Liver (tissue), 8 donors: ENCODE measurements at regions not wholly inside any gene's neighbourhood (a gene's known extent, or its start where the extent isn't known, plus 50 kb on each side); places are given as distances from the start of the nearest gene placed in this dataset.

ENCODE experiments used
- DNase-seq: peaks from one replicate; pipeline ENCODE4 v3.0.0-alpha.2; 2017; ENCODE audit warnings: low spot score
- H3K27ac ChIP-seq, 2 donors: one replicate each; pipeline ENCODE4 v1.7.0; 2013; ENCODE audit warnings: inconsistent platforms in 2 of 2, low read length in 2 of 2, control low read depth in 1 of 2, low read depth in 1 of 2, mild to moderate bottlenecking in 1 of 2
- H3K27me3 ChIP-seq, 4 donors: one replicate each; pipeline versions ENCODE4 v1.6.1 to v1.7.0; 2013; ENCODE audit warnings: low read length in 3 of 4, inconsistent platforms in 1 of 4, mild to moderate bottlenecking in 1 of 4, moderate library complexity in 1 of 4; ENCODE audit not compliant: control insufficient read depth in 4 of 4, insufficient read depth in 4 of 4
- H3K36me3 ChIP-seq, 4 donors: one replicate each; pipeline versions ENCODE4 v1.6.1 to v1.7.0; 2013; ENCODE audit warnings: low read length in 3 of 4, mild to moderate bottlenecking in 3 of 4, low read depth in 1 of 4, moderate library complexity in 1 of 4; ENCODE audit not compliant: control insufficient read depth in 4 of 4, insufficient read depth in 3 of 4
- H3K4me1 ChIP-seq, 4 donors: one replicate each; pipeline versions ENCODE4 v1.6.1 to v1.7.0; 2013; ENCODE audit warnings: low read length in 3 of 4, mild to moderate bottlenecking in 3 of 4, moderate library complexity in 1 of 4; ENCODE audit not compliant: control insufficient read depth in 4 of 4, insufficient read depth in 4 of 4
- H3K4me3 ChIP-seq, 3 donors: one replicate each; pipeline versions ENCODE4 v1.6.1 to v1.7.0; 2013; ENCODE audit warnings: low read length in 3 of 3, control low read depth in 1 of 3, low read depth in 1 of 3, mild to moderate bottlenecking in 1 of 3
- H3K9ac ChIP-seq, 2 donors: one replicate each; pipeline ENCODE4 v1.7.0; 2013; ENCODE audit warnings: low read length in 2 of 2, mild to moderate bottlenecking in 2 of 2, moderate library complexity in 2 of 2, control low read depth in 1 of 2, low read depth in 1 of 2
- H3K9me3 ChIP-seq, 4 donors: one replicate each; pipeline versions ENCODE4 v1.6.1 to v1.7.0; 2013; ENCODE audit warnings: low read length in 3 of 4; ENCODE audit not compliant: control insufficient read depth in 4 of 4
- FOXA1 ChIP-seq: IDR thresholded peaks from 2 replicates; pipeline ENCODE4 v1.6.1; 2016; ENCODE audit warnings: antibody characterized with exemption
- FOXA2 ChIP-seq: IDR thresholded peaks from 2 replicates; pipeline ENCODE4 v1.6.1; 2016; ENCODE audit warnings: antibody characterized with exemption
- GABPA ChIP-seq, 2 donors: IDR thresholded peaks in 1 of 2; conservative IDR thresholded peaks in 1 of 2; 2 replicates each; pipeline ENCODE4 v1.6.1; 2016; ENCODE audit warnings: antibody characterized with exemption in 2 of 2, mild to moderate bottlenecking in 1 of 2, moderate library complexity in 1 of 2
- HNF4A ChIP-seq, 2 donors: conservative IDR thresholded peaks; 2 replicates each; pipeline ENCODE4 v1.6.1; 2016; ENCODE audit warnings: antibody characterized with exemption in 2 of 2, mild to moderate bottlenecking in 2 of 2
- HNF4G ChIP-seq: IDR thresholded peaks from 2 replicates; pipeline ENCODE4 v1.6.1; 2016; ENCODE audit warnings: antibody characterized with exemption
- JUND ChIP-seq, 2 donors: IDR thresholded peaks; 2 replicates each; pipeline ENCODE4 v1.6.1; 2016; ENCODE audit warnings: antibody characterized with exemption in 2 of 2
- MAX ChIP-seq: IDR thresholded peaks from 2 replicates; pipeline ENCODE4 v1.6.1; 2016; ENCODE audit warnings: antibody characterized with exemption
- NR2F2 ChIP-seq: IDR thresholded peaks from 2 replicates; pipeline ENCODE4 v1.6.1; 2016; ENCODE audit warnings: antibody characterized with exemption
- RAD21 ChIP-seq, 2 donors: IDR thresholded peaks; 2 replicates each; pipeline ENCODE4 v1.6.1; 2016; ENCODE audit warnings: antibody characterized with exemption in 2 of 2, mild to moderate bottlenecking in 2 of 2
- RXRA ChIP-seq, 2 donors: IDR thresholded peaks; 2 replicates each; pipeline ENCODE4 v1.6.1; 2017 to 2018; ENCODE audit warnings: antibody characterized with exemption in 2 of 2, mild to moderate bottlenecking in 1 of 2
- SP1 ChIP-seq: IDR thresholded peaks from 2 replicates; pipeline ENCODE4 v1.6.1; 2018; ENCODE audit warnings: antibody characterized with exemption, mild to moderate bottlenecking
- TAF1 ChIP-seq: conservative IDR thresholded peaks from 2 replicates; pipeline ENCODE4 v1.6.1; 2016; ENCODE audit warnings: antibody characterized with exemption, mild to moderate bottlenecking
- YY1 ChIP-seq: IDR thresholded peaks from 2 replicates; pipeline ENCODE4 v1.6.1; 2016; ENCODE audit warnings: antibody characterized with exemption, mild to moderate bottlenecking
- WGBS: extraction: QIAGEN DNeasy Blood & Tissue Kit; methylation state at CpG from one replicate; pipeline ENCODE4 v1.1.7; 2013; 5-methylcytosine and 5-hydroxymethylcytosine counted together
- TF ChIP-seq, protein P1 (sequence below): IDR thresholded peaks from 2 replicates; pipeline ENCODE4 v1.6.1; 2016; ENCODE audit warnings: antibody characterized with exemption
- TF ChIP-seq, protein P2 (sequence below): IDR thresholded peaks from 2 replicates; pipeline ENCODE4 v1.6.1; 2016; ENCODE audit warnings: antibody characterized with exemption, mild to moderate bottlenecking
- TF ChIP-seq, protein P3 (sequence below): fragments of 150-350 bp; IDR thresholded peaks from 2 replicates; pipeline ENCODE4 v1.5.1; 2017; ENCODE audit warnings: improper control_type of control experiment, low read depth, low read length; ENCODE audit not compliant: missing input control
- donor health status: healthy.
- donor health status: healthy.
- donor health status: healthy.
- donor health status: healthy.
- donor health status: healthy.

- H3K9ac ChIP-seq, result no peak overlapping the region
- DNase-seq, result no peak
- no peak overlapping the region for H3K4me3 ChIP-seq
- H3K9me3 ChIP-seq, result no peaks in the 10 kb centered on the region
- H3K4me1 ChIP-seq, result no peaks in the 10 kb centered on the region
- H3K27me3 ChIP-seq, result peaks cover 0 to 6% (median 0%) of the 10 kb centered on the region in 4 donors
- 84% methylated on average over 3 of the region's 3 CpGs for WGBS
- TF ChIP-seq FOXA1 (no peak), GABPA (IDR thresholded peaks at IDR 0.05 in 1 of 2, conservative IDR thresholded peaks at IDR 0.05 in 1 of 2) (no peak), RAD21 (IDR thresholded peaks at IDR 0.05) (no peak), FOXA2 (no peak), RXRA (IDR thresholded peaks at IDR 0.05) (no peak), SP1 (no peak), MAX (no peak), JUND (IDR thresholded peaks at IDR 0.05) (no peak), YY1 (no peak), NR2F2 (no peak), HNF4G (no peak), HNF4A (conservative IDR thresholded peaks at IDR 0.05) (no peak)
- TF ChIP-seq, protein P1, sequence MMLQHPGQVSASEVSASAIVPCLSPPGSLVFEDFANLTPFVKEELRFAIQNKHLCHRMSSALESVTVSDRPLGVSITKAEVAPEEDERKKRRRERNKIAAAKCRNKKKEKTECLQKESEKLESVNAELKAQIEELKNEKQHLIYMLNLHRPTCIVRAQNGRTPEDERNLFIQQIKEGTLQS, result no peak
- TF ChIP-seq, protein P2, sequence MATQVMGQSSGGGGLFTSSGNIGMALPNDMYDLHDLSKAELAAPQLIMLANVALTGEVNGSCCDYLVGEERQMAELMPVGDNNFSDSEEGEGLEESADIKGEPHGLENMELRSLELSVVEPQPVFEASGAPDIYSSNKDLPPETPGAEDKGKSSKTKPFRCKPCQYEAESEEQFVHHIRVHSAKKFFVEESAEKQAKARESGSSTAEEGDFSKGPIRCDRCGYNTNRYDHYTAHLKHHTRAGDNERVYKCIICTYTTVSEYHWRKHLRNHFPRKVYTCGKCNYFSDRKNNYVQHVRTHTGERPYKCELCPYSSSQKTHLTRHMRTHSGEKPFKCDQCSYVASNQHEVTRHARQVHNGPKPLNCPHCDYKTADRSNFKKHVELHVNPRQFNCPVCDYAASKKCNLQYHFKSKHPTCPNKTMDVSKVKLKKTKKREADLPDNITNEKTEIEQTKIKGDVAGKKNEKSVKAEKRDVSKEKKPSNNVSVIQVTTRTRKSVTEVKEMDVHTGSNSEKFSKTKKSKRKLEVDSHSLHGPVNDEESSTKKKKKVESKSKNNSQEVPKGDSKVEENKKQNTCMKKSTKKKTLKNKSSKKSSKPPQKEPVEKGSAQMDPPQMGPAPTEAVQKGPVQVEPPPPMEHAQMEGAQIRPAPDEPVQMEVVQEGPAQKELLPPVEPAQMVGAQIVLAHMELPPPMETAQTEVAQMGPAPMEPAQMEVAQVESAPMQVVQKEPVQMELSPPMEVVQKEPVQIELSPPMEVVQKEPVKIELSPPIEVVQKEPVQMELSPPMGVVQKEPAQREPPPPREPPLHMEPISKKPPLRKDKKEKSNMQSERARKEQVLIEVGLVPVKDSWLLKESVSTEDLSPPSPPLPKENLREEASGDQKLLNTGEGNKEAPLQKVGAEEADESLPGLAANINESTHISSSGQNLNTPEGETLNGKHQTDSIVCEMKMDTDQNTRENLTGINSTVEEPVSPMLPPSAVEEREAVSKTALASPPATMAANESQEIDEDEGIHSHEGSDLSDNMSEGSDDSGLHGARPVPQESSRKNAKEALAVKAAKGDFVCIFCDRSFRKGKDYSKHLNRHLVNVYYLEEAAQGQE, result no peak
- TF ChIP-seq, protein P3, sequence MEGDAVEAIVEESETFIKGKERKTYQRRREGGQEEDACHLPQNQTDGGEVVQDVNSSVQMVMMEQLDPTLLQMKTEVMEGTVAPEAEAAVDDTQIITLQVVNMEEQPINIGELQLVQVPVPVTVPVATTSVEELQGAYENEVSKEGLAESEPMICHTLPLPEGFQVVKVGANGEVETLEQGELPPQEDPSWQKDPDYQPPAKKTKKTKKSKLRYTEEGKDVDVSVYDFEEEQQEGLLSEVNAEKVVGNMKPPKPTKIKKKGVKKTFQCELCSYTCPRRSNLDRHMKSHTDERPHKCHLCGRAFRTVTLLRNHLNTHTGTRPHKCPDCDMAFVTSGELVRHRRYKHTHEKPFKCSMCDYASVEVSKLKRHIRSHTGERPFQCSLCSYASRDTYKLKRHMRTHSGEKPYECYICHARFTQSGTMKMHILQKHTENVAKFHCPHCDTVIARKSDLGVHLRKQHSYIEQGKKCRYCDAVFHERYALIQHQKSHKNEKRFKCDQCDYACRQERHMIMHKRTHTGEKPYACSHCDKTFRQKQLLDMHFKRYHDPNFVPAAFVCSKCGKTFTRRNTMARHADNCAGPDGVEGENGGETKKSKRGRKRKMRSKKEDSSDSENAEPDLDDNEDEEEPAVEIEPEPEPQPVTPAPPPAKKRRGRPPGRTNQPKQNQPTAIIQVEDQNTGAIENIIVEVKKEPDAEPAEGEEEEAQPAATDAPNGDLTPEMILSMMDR, result no peak
- H3K36me3 ChIP-seq, result no peaks in the 10 kb centered on the region
- H3K27ac ChIP-seq, result no peak overlapping the region
Measured at GRCh38 chr22:48537343-48537680, 1290.4 kb downstream of the BRD1 start.

DNA sequence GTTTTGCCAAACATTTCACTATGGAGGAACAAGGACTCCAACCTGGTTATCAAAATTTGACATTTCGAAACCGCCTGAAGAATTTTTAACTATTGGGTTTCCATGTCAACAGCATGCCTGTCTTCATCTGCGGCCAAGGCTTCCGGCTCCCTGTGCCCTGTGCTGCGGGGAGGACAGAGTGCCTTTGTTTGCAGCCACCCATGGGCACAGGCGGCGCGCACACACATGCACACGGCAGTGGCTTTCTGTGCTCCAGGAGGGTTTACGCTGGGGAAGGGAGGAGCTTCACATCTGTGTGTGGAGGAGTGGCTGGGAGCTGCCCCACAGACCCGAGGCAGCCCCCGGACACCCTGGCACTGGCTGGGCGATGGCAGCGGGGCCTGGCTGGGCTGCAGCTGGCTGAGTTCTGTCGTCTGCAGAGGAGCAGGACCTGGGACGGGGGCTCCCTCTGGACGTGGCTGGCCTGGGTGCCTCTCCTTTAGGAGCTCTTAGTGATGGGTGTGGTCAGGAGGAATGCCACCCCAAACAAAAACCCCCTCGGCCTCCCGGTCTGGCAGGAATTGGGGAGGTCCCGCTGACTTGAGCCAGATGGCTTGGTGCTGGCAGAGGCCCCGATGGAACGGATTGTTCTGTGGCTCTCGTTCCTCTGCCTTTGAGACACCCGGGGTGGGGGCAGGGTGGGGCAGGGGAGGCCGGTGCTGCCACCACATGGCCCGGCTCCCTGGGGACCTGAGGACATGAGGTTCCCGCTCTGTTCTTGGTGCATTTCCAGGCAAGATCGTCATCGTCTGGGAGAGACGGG lies 1290.9 kb downstream of the BRD1 start:
- DNase-seq, result no peak
- Histone ChIP-seq H3K4me1 (no peaks in the 10 kb centered on the region), H3K36me3 (no peaks in the 10 kb centered on the region), H3K27ac (no peak overlapping the region), H3K27me3 (peaks cover 0 to 6% (median 0%) of the 10 kb centered on the region in 4 donors), H3K4me3 (no peak overlapping the region), H3K9ac (no peak overlapping the region), H3K9me3 (no peaks in the 10 kb centered on the region)
- 74% methylated on average over 30 of the region's 30 CpGs for WGBS
- TF ChIP-seq TAF1, result no peak
- no peak for TF ChIP-seq YY1
- TF ChIP-seq, protein P2, result no peak
- TF ChIP-seq, protein P3, result no peak
